ENCODE measurements at regions not wholly inside any gene's neighbourhood (a gene's known extent, or its start where the extent isn't known, plus 50 kb on each side); places are given as distances from the start of the nearest gene placed in this dataset.

DNA sequence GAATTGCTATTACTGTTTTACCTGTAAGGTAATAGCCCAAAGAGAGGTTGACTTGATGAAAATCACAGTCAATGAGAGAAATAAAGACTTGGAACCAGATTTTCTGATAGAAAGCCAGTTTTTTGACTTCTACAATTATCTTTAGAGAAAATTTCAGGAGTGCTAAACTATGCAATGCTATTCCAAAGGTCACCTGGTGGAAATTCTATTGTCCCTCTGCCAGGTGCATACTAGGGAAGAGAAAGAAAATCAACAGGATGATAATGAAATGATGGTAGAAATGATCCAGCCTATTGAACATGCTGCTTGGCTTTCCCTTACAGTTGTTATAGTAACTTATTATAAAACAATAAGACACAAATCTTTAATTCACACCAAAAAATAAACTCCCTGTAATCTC is 85.0 kb downstream of the FASTKD2 start:
- TF ChIP-seq, protein P1, sequence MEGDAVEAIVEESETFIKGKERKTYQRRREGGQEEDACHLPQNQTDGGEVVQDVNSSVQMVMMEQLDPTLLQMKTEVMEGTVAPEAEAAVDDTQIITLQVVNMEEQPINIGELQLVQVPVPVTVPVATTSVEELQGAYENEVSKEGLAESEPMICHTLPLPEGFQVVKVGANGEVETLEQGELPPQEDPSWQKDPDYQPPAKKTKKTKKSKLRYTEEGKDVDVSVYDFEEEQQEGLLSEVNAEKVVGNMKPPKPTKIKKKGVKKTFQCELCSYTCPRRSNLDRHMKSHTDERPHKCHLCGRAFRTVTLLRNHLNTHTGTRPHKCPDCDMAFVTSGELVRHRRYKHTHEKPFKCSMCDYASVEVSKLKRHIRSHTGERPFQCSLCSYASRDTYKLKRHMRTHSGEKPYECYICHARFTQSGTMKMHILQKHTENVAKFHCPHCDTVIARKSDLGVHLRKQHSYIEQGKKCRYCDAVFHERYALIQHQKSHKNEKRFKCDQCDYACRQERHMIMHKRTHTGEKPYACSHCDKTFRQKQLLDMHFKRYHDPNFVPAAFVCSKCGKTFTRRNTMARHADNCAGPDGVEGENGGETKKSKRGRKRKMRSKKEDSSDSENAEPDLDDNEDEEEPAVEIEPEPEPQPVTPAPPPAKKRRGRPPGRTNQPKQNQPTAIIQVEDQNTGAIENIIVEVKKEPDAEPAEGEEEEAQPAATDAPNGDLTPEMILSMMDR (IDR thresholded peaks at IDR 0.05; ENCODE audit: borderline replicate concordance, extremely low read depth, low read length, poor library complexity, severe bottlenecking) = no peak
- TF ChIP-seq EZH2 (IDR thresholded peaks at IDR 0.05; ENCODE audit: borderline replicate concordance, low read depth, low read length, severe bottlenecking) = no peak
